Endothelial cell of umbilical vein (primary cell): ENCODE measurements at regions not wholly inside any gene's neighbourhood (a gene's known extent, or its start where the extent isn't known, plus 50 kb on each side); places are given as distances from the start of the nearest gene placed in this dataset.

Experiments used
- BruUV-seq: library from RNA; stranded (reverse); fragments of 400-500 nt; replicated peaks from 2 replicates; lab custom pipeline; 2021; lab: Mats Ljungman, UMichigan
- CTCF ChIA-PET: fragments of 300-600, 350-600 bp; sonication (Branson Sonifier 250); formaldehyde crosslinking; loops from one replicate; lab custom pipeline; 2021; ENCODE audit warnings: antibody characterized with exemption, inconsistent platforms; lab: Charles Lee
- POLR2A ChIA-PET: fragments of 300-600, 350-600 bp; sonication (Branson Sonifier 250); formaldehyde crosslinking; loops from one replicate; lab custom pipeline; 2021; ENCODE audit warnings: antibody characterized with exemption, inconsistent platforms; lab: Charles Lee
- DNase-seq: peaks from one replicate; pipeline ENCODE4 v3.0.0-alpha.2; 2011; ENCODE audit warnings: low read depth, low spot score
- FAIRE-seq: peaks from 2 replicates; lab custom pipeline; 2011; peaks lifted over from hg19 to GRCh38; lab: Jason Lieb, UNC
- H2AFZ ChIP-seq: 2 replicates; pipeline ENCODE4 v1.6.0; 2012; ENCODE audit warnings: low read depth, low read length, control low read depth, inconsistent platforms
- H3K27ac ChIP-seq: 2 replicates; pipeline ENCODE4 v1.5.1; 2011; ENCODE audit warnings: low read depth, mild to moderate bottlenecking, control low read depth, low read length, moderate library complexity; ENCODE audit not compliant: insufficient read depth
- H3K27me3 ChIP-seq, 2 experiments: 2 replicates each; pipeline versions ENCODE4 v1.6.0 to v1.6.1; 2011; ENCODE audit warnings: low read length in 2 of 2, mixed read lengths in 1 of 2; ENCODE audit not compliant: control insufficient read depth in 2 of 2, insufficient read depth in 2 of 2
- H3K36me3 ChIP-seq, 2 experiments: 2 replicates in 1 of 2; 3 replicates in 1 of 2; pipeline ENCODE4 v1.5.1; 2011; ENCODE audit warnings: low read length in 2 of 2, mild to moderate bottlenecking in 1 of 2, moderate library complexity in 1 of 2; ENCODE audit not compliant: control insufficient read depth in 2 of 2, insufficient read depth in 2 of 2; ENCODE audit errors: extremely low read depth in 1 of 2
- H3K4me1 ChIP-seq: 3 replicates; pipeline ENCODE4 v1.5.1; 2011; ENCODE audit warnings: mild to moderate bottlenecking, low read length; ENCODE audit not compliant: control insufficient read depth, insufficient read depth; ENCODE audit errors: extremely low read depth
- H3K4me2 ChIP-seq: 2 replicates; pipeline ENCODE4 v1.6.1; 2011; ENCODE audit warnings: low read length, control low read depth, mixed read lengths; ENCODE audit not compliant: insufficient read depth
- H3K4me3 ChIP-seq, 3 experiments: fragments of 200-600 bp in 1 of 3; sonication (generic), shearing (Covaris generic) in 1 of 3; replicated peaks in 1 of 3; 2 replicates each; pipeline ENCODE4 v1.5.1; 2011 to 2016; ENCODE audit warnings: control low read depth in 3 of 3, low read length in 3 of 3, mild to moderate bottlenecking in 2 of 3, inconsistent platforms in 1 of 3, low read depth in 1 of 3, moderate library complexity in 1 of 3; ENCODE audit not compliant: insufficient read depth in 1 of 3
- H3K79me2 ChIP-seq: 2 replicates; pipeline ENCODE4 v1.6.0; 2012; ENCODE audit warnings: low read length, inconsistent platforms; ENCODE audit not compliant: control insufficient read depth, insufficient read depth
- H3K9ac ChIP-seq: replicated peaks from 2 replicates; pipeline ENCODE3; 2011; ENCODE audit warnings: low read length, control low read depth; ENCODE audit not compliant: insufficient read depth; ENCODE audit errors: extremely low read depth
- H3K9me1 ChIP-seq: replicated peaks from 3 replicates; pipeline ENCODE4 v1.6.0; 2011; ENCODE audit warnings: mild to moderate bottlenecking, low read length; ENCODE audit not compliant: control insufficient read depth, insufficient read depth; ENCODE audit errors: extremely low read depth
- H3K9me3 ChIP-seq: replicated peaks from 2 replicates; pipeline ENCODE4 v1.5.1; 2012; ENCODE audit warnings: low read length, inconsistent platforms; ENCODE audit not compliant: control insufficient read depth, insufficient read depth
- H4K20me1 ChIP-seq: replicated peaks from 2 replicates; pipeline ENCODE3; 2011; ENCODE audit warnings: mild to moderate bottlenecking, low read length; ENCODE audit not compliant: control insufficient read depth, insufficient read depth; ENCODE audit errors: extremely low read depth
- CTCF ChIP-seq, 2 donors: IDR thresholded peaks; 1 replicate in 1 of 2; 2 replicates in 1 of 2; pipeline ENCODE4 v1.5.1; 2011; ENCODE audit warnings: low read length in 2 of 2, mild to moderate bottlenecking in 2 of 2, moderate library complexity in 2 of 2, control low read depth in 1 of 2, inconsistent platforms in 1 of 2, low read depth in 1 of 2; ENCODE audit not compliant: insufficient read depth in 1 of 2; ENCODE audit errors: extremely low read depth in 1 of 2
- EZH2 ChIP-seq: IDR thresholded peaks from 2 replicates; pipeline ENCODE4 v1.6.1; 2012; ENCODE audit warnings: borderline replicate concordance, low read depth, mild to moderate bottlenecking, moderate library complexity, low read length, inconsistent platforms; ENCODE audit not compliant: severe bottlenecking
- FOS ChIP-seq: IDR thresholded peaks from 2 replicates; pipeline ENCODE4 v1.6.1; 2011; ENCODE audit warnings: mild to moderate bottlenecking, low read length, moderate library complexity, borderline replicate concordance; ENCODE audit not compliant: insufficient read depth
- GATA2 ChIP-seq: IDR thresholded peaks from 2 replicates; pipeline ENCODE4 v1.7.0; 2011; ENCODE audit warnings: low read depth, mild to moderate bottlenecking, moderate library complexity, mixed read lengths, low read length; ENCODE audit not compliant: insufficient read length, insufficient read depth
- JUN ChIP-seq: IDR thresholded peaks from 2 replicates; pipeline ENCODE4 v1.6.1; 2011; ENCODE audit warnings: borderline replicate concordance, low read depth; ENCODE audit not compliant: insufficient read length, insufficient read depth
- MAX ChIP-seq: IDR thresholded peaks from 2 replicates; pipeline ENCODE4 v1.6.1; 2011; ENCODE audit not compliant: insufficient read depth, insufficient read length
- MYC ChIP-seq: IDR thresholded peaks from one replicate; pipeline ENCODE4 v1.6.1; 2011; ENCODE audit warnings: mild to moderate bottlenecking, low read depth, low read length
- POLR2A ChIP-seq: IDR thresholded peaks from 2 replicates; pipeline ENCODE4 v1.6.1; 2012; ENCODE audit warnings: low read depth, mild to moderate bottlenecking, control low read depth, low read length
- POLR2AphosphoS5 ChIP-seq: IDR thresholded peaks from 2 replicates; pipeline ENCODE4 v1.6.1; 2012; ENCODE audit warnings: low read depth, mild to moderate bottlenecking, control low read depth, low read length, moderate library complexity; ENCODE audit not compliant: insufficient read depth
- dilution Hi-C: fragments of 300-500 bp; cut with MboI; formaldehyde crosslinking; loops from one replicate; pipeline ENCODE4 v1.15.0; 2019; ENCODE audit warnings: low sequenced_read_pairs; ENCODE audit not compliant: extremely low pct_ligation_motif_present
- intact Hi-C: fragments of 100-400 bp; cut with micrococcal nuclease; formaldehyde crosslinking; loops from one replicate; pipeline ENCODE4 v1.10.0; 2022

- POLR2A ChIA-PET = no interaction called here
- Histone ChIP-seq H2AFZ (no peak overlapping the region), H3K79me2 (no peaks in the 10 kb centered on the region), H3K4me1 (no peaks in the 10 kb centered on the region), H3K9ac (no peak overlapping the region), H3K4me3 (no peak overlapping the region), H3K27ac (no peak overlapping the region), H3K4me2 (no peak overlapping the region), H4K20me1 (no peaks in the 10 kb centered on the region), H3K27me3 (peaks cover 0 to 3% of the 10 kb centered on the region in 2 experiments), H3K9me1 (no peaks in the 10 kb centered on the region), H3K9me3 (no peaks in the 10 kb centered on the region), H3K36me3 (no peaks in the 10 kb centered on the region)
- CTCF ChIA-PET = interaction anchor here (1.5 kb wide), 1 partner anchor 14 kb away, joined by 3 read pairs; no protein-coding TSS in a partner anchor
- FAIRE-seq (no peak), DNase-seq (no peak)
- dilution Hi-C loops (no loop called here), intact Hi-C loops (no loop called here)
- BruUV-seq = no TSS peak
- TF ChIP-seq EZH2 (no peak), POLR2AphosphoS5 (no peak), MYC (no peak), POLR2A (no peak), JUN (no peak), GATA2 (no peak), CTCF (IDR thresholded peaks at IDR 0.05; ENCODE audit: extremely low read depth in 1 of 2, insufficient read depth in 1 of 2, low read depth in 1 of 2, low read length in 2 of 2) (no peak), FOS (no peak), MAX (no peak)
Observed at GRCh38 chr14:23894362-23895052, 59.1 kb upstream of the DHRS4 start.
